Activated CD8-positive, alpha-beta T cell treated with anti-CD3 and anti-CD28 coated beads for 36 hours (primary cell): ENCODE measurements at regions not wholly inside any gene's neighbourhood (a gene's known extent, or its start where the extent isn't known, plus 50 kb on each side); places are given as distances from the start of the nearest gene placed in this dataset.

Source experiments
- ATAC-seq: fragments of 200-7000 bp; cut with Tn5 transposase; one replicate; pipeline ENCODE4 v1.10.0; 2021; ENCODE audit warnings: mild to moderate bottlenecking, moderate library complexity
- CTCF ChIA-PET: fragments of 350-600 bp; sonication (Branson Sonifier 250); formaldehyde crosslinking; loops from one replicate; lab custom pipeline; 2021; ENCODE audit warnings: antibody characterized with exemption; lab: Charles Lee
- POLR2A ChIA-PET: fragments of 350-600 bp; sonication (Branson Sonifier 250); formaldehyde crosslinking; loops from one replicate; lab custom pipeline; 2021; ENCODE audit warnings: antibody characterized with exemption; lab: Charles Lee
- DNase-seq: peaks from one replicate; pipeline ENCODE4 v3.0.0-alpha.2; 2020
- H3K27ac Mint-ChIP-seq: one replicate; pipeline ENCODE4 v1.8.0; 2021; ENCODE audit warnings: mild to moderate bottlenecking, mixed read lengths
- H3K27me3 Mint-ChIP-seq: one replicate; pipeline ENCODE4 v1.8.0; 2021; ENCODE audit warnings: mixed read lengths
- H3K36me3 Mint-ChIP-seq: one replicate; pipeline ENCODE4 v1.8.0; 2021; ENCODE audit warnings: low read depth, mixed read lengths
- H3K4me1 Mint-ChIP-seq: one replicate; pipeline ENCODE4 v1.8.0; 2021; ENCODE audit warnings: low read depth, mixed read lengths
- H3K4me3 Mint-ChIP-seq: one replicate; pipeline ENCODE4 v1.8.0; 2021; ENCODE audit warnings: mild to moderate bottlenecking, moderate library complexity, mixed read lengths
- H3K9me3 Mint-ChIP-seq: one replicate; pipeline ENCODE4 v1.8.0; 2021; ENCODE audit warnings: mixed read lengths
- CTCF ChIP-seq: fragments of 200-600 bp; IDR thresholded peaks from one replicate; pipeline ENCODE4 v1.8.0; 2022; ENCODE audit warnings: antibody characterized with exemption, mild to moderate bottlenecking
- intact Hi-C: fragments of 100-400 bp; cut with micrococcal nuclease; formaldehyde crosslinking; loops from one replicate; pipeline ENCODE4 v1.10.0; 2022

GRCh38 chr21:31501926-31502325 is 157.6 kb upstream of the SOD1 start:
- intact Hi-C loops = no loop called here
- TF ChIP-seq CTCF = no peak
- CTCF ChIA-PET = no interaction called here
- Mint-ChIP-seq H3K9me3 (no peaks in the 10 kb centered on the region), H3K4me1 (peaks cover 10% of the 10 kb centered on the region), H3K27ac (no peak overlapping the region), H3K36me3 (no peaks in the 10 kb centered on the region), H3K27me3 (no peaks in the 10 kb centered on the region), H3K4me3 (no peak overlapping the region)
- DNase-seq (no peak), ATAC-seq (no peak)
- POLR2A ChIA-PET = no interaction called here

- intact Hi-C loops = no loop called here
- ATAC-seq = no peak
Measured at GRCh38 chr21:31500982-31501381, 156.9 kb upstream of the TIAM1 start.

GRCh38 chr21:31500071-31500470 is 156.0 kb upstream of the TIAM1 start:
- ChIA-PET POLR2A (interaction anchor here (0.5 kb wide), 1 partner anchor 25 kb away, joined by 3 read pairs; no protein-coding TSS in a partner anchor), CTCF (interaction anchor here (0.7 to 1.4 kb wide), 2 partner anchors 9 to 401 kb away, joined by 3 read pairs; no protein-coding TSS in a partner anchor)
- Mint-ChIP-seq H3K4me3 (no peak overlapping the region), H3K27me3 (no peaks in the 10 kb centered on the region), H3K27ac (no peak overlapping the region), H3K36me3 (no peaks in the 10 kb centered on the region), H3K4me1 (no peaks in the 10 kb centered on the region), H3K9me3 (no peaks in the 10 kb centered on the region)
- no peak for DNase-seq
- no peak for ATAC-seq
- intact Hi-C loops = no loop called here
- no peak for TF ChIP-seq CTCF

More at GRCh38 chr21:31500982-31501381, 156.9 kb upstream of the TIAM1 start:
- ChIA-PET CTCF (interaction anchor here (1.4 kb wide), 1 partner anchor 8 kb away, joined by 3 read pairs; no protein-coding TSS in a partner anchor), POLR2A (interaction anchor here (0.6 kb wide), 1 partner anchor 13 kb away, joined by 3 read pairs; no protein-coding TSS in a partner anchor)
- H3K4me1 Mint-ChIP-seq = peaks cover 4% of the 10 kb centered on the region
- no peak overlapping the region for H3K27ac Mint-ChIP-seq
- H3K9me3 Mint-ChIP-seq = no peaks in the 10 kb centered on the region
- DNase-seq = no peak
- H3K36me3 Mint-ChIP-seq = no peaks in the 10 kb centered on the region
- H3K27me3 Mint-ChIP-seq = no peaks in the 10 kb centered on the region
- TF ChIP-seq CTCF = no peak
- H3K4me3 Mint-ChIP-seq = no peak overlapping the region

GRCh38 chr21:31498985-31499384 is 154.9 kb upstream of the TIAM1 start:
- no peak for TF ChIP-seq CTCF
- H3K27ac Mint-ChIP-seq = no peak overlapping the region
- ChIA-PET POLR2A (no interaction called here), CTCF (no interaction called here)
- intact Hi-C loops = no loop called here
- no peaks in the 10 kb centered on the region for H3K36me3 Mint-ChIP-seq
- H3K9me3 Mint-ChIP-seq = no peaks in the 10 kb centered on the region
- ATAC-seq = no peak
- no peak overlapping the region for H3K4me3 Mint-ChIP-seq
- no peaks in the 10 kb centered on the region for H3K27me3 Mint-ChIP-seq
- no peak for DNase-seq
- H3K4me1 Mint-ChIP-seq = no peaks in the 10 kb centered on the region

GRCh38 chr21:31497914-31498313 is 153.9 kb upstream of the TIAM1 start:
- DNase-seq = no peak
- no peak for TF ChIP-seq CTCF
- no peaks in the 10 kb centered on the region for H3K36me3 Mint-ChIP-seq
- no peaks in the 10 kb centered on the region for H3K27me3 Mint-ChIP-seq
- H3K27ac Mint-ChIP-seq = no peak overlapping the region
- no peak overlapping the region for H3K4me3 Mint-ChIP-seq
- CTCF ChIA-PET = no interaction called here
- no peaks in the 10 kb centered on the region for H3K4me1 Mint-ChIP-seq
- POLR2A ChIA-PET = no interaction called here
- H3K9me3 Mint-ChIP-seq = no peaks in the 10 kb centered on the region
- intact Hi-C loops = no loop called here
- ATAC-seq = no peak
